HT-29 (cell line): ENCODE measurements at regions not wholly inside any gene's neighbourhood (a gene's known extent, or its start where the extent isn't known, plus 50 kb on each side); places are given as distances from the start of the nearest gene placed in this dataset.
A peak's percentile ranks its signal among the peaks of the same experiment; 100 is the strongest.
"Not testable (repeated sequence)": the region's sequence is repeated elsewhere in the genome, so short reads cannot be mapped to it uniquely, and the experiment has no call there.

Experiments
- DNase-seq: peaks from one replicate; pipeline ENCODE4 v3.0.0-alpha.2; 2015; ENCODE audit warnings: low spot score

DNA sequence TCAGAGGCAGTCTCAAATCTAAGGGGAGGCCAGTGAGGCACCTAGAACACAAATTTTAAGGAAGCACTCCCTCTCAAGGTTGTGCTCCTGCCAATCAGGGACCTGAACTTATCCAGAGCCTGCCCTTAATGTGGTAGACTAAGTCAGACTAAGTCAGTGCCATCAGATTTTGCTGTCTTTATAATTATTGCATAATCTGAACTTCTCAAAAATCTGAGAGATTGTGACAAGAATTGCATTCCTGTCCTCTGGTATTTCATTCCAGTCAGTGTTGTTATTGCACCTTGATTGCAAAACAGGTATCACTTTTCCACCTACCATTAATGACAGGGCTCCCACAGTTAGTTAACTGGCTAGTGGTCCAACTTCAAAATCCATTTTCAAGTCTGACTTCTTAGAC lies 197.1 kb upstream of the HCN1 start:
- no peak for DNase-seq

DNA sequence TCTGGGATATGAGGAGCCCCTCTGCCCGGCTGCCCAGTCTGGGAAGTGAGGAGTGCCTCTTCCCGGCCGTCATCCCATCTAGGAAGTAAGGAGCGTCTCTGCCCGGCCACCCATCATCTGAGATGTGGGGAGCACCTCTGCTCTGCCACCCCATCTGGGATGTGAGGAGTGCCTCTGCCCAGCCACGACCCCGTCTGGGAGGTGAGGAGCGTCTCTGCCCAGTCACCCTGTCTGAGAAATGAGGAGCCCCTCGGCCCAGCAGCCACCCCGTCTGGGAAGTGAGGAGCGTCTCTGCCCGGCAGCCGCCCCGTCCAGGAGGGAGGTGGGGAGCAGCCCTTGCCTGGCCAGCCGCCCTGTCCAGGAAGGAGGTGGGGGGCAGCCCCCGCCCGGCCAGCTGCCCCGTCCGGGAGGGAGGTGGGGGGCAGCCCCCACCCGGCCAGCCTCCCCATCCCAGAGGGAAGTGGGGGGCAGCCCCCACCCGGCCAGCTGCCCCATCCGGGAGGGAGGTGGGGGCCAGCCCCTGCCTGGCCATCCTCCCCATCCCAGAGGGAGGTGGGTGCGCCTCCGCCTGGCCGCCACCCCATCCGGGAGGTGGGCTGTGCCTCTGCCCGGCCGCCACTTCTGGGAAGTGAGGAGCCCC lies 194.4 kb upstream of the HCN1 start:
- not testable (repeated sequence) for DNase-seq

DNA sequence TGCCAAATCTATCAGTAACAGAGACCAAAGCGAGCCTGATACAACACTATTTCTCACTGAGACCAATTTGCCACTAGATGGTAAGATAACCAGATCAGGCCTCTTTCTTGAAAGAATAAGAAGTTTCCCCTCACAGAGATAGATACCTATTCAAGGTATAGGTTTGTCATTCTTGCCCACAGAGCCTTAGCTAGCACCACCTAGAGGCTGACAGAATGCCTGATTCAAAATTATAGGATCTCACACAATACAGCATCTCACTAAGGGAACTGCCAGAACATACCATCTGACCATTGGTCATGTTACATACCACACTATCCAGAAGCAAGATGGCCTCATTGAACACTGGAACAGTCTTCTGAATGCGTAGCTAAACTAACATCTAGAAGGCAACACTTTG lies 166.6 kb upstream of the HCN1 start:
- peak; percentile 6 for DNase-seq

DNA sequence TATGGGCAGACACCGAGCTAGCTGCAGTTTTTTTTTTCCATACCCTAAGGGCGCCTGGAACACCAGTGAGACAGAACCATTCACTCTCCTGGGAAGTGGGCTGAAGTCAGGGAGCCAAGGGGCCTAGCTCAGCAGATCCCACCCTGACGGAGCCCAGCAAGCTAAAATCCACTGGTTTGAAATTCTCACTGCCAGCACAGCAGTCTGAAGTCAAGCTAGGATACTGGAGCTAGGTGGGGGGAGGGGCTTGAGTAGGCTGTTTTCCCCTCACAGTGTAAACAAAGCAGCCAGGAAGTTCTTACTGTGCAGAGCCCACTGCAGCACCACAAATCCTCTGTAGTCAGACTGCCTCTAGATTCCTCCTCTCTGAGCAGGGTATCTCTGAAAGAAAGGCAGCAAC lies 151.7 kb upstream of the HCN1 start:
- DNase-seq, result no peak

DNA sequence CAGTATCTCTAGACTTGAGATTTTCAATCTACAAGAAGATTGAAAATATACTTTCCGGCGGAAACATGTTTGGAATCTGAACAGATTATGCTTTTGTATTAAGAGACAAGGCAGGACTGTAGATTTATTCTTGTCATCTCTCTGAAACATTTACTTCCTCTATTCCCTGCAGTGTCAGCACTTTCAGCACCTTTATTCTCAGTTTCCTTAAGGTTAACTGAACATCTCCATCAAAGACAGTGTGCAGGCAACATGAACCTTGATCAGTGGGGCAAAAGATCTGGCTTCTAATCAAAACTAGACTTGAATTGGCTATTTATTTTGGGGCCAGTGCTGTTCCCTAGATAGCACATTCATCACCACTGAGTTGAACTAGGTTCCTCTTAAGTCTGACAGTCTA lies 129.9 kb upstream of the HCN1 start:
- DNase-seq, result no peak

DNA sequence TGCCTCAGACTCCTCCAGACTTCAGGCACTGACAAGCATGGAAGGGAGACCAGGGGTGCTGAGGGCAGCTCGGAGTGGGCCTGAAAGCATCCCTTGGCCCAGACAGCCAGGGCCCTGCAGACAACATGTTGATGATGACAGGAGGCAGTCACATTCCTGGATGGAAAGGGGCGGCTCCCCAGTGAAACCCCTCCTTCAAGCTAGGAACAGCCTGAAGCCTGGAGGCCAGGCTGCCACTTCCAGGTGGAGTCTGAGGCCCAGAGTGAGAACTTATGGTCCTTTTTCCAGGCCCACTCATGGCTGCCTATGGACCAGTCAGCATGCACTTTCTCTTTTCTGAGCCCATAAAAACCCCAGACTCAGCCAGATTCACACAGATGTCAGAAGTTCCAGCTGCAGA lies 104.2 kb upstream of the HCN1 start:
- no peak for DNase-seq

DNA sequence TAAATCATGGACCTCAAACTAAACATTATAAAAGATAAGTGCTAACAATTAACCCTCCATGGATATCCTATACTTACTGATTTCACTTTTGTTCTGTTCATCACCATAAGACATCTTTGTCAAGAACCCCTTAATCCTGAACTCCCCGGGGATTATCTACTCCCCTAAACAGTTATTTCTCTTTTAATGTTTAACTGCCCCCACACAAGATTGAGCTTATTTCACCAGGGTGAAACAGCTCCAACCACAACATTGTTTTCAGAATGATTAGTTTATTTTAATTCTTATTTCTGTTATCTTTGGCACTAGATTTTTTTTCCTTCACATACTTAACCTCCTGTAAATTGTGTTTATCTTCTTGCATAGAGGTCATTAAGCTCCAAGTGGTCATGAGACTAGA lies 103.2 kb upstream of the HCN1 start:
- DNase-seq, result no peak

DNA sequence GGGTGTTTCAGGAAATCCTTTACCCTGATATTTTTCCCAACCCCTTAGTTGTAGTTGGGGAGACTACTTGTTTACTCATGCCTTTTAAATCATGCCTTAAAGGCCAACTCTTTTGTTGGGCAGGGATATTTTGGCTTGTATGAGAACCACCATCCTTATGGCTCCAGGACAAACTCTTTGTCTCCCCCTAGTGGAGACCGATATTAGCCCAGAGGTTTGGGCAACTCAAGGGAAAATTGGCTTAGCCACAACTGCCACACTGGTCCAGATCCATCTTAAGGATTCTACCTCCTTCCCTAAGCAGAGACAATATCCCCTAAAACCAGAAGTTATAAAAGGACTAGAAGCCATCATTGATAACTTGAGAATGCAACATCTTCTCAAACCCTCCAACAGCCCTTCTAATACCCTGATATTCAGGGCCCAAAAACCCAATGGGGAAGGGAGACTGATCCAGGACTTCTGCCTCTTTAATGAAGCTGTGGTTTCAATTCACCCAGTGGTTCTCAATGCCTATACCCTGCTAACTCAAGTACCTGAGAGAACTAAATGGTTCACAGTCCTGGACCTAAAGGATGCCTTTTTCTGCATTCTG lies 100.9 kb upstream of the HCN1 start:
- peak; percentile 56 for DNase-seq

DNA sequence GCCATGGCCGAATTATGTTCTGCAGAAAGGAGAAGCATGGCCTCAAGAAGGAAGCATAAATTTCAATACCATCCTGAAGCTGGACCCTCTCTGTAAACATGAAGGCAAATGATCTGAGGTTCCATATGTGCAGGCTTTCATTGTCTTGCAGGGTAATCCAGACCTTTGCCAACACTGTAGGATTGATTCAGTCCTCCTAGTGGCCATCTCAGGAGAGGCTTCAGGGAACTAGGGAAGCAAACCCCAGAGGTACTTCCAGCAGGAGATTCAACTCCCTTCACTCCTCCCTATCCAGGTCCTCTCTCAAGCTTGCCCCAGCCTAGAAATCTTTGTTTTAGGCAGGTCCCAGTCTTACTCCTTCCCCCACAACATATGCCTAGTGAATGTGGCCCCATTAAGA lies 99.3 kb upstream of the HCN1 start:
- DNase-seq, result peak; percentile 34

DNA sequence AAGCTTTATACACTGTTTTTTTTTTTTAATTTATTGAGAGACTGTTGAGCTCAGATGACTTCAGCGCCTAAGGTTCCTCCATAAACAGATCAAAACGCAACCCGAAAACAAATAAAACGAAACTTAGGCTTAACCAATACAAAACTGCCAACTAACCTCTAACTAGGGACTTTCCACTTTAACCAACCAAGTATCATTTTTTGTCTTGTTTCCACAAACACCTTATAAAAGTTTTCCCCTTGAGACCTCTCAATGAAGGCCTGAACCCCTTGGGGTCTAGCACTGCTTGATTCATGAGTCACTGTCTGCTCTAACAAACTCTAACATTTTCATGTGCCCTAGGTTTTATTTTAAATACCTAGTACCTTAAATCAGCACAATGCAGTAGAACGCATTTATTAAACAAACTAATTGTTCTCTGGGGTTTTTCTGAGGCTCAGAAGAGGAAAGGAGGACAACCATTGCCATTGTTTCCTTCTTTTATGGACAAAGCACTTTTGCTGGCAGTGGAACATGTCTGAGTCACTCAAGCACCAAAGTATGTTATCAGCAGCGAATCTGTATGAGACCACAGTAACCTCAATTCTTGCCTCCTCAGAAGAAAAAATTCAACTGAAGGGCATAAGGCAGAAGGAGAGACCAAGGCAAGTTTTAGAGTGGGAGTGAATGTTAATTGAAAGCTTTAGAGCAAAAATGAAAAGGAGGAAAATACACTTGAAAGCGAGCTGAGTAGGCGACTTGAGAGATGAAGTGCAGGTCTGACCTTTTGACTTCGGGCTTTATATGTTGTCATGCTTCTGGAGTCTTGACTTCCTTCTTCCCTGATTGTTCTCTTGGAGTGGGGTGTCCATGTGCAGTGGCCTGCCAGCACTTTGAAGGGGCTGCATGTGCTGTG lies 97.7 kb upstream of the HCN1 start:
- DNase-seq, result no peak

DNA sequence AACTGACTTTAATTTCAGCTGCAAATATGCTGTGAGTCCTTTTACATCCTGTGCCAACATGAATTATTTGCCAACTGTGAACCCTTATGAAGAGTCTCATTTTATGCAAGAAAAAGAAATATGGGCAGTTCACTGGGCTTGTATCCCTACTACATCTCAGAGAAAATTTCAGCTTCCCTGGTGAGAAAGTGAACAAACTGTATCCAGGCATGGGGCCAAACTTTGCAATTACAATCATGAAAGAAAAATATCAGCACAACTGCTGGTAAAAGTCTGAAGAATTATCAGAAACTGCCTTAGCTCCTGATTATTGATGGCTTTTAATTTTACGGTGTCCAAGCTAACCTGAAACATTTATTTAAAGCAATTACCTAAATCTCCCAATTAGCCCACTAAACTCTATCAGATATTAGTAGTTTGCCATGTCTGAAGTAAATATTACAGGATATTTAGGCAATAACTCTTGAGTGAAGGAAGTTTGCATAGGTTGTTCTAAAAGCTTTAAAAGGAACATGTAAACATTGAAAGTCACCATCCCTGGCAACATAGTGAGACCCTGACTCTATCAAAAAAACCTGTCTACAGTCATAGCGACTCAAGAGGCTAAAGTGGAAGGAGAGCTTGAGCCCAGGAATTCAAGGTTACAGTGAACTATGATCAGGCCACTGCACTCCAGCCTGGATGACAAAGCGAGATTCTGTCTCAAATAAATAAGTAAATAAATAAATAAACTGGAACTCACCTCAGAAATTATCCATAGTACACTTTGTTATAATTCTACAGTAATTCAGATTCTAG lies 83.9 kb upstream of the HCN1 start:
- no peak for DNase-seq

DNA sequence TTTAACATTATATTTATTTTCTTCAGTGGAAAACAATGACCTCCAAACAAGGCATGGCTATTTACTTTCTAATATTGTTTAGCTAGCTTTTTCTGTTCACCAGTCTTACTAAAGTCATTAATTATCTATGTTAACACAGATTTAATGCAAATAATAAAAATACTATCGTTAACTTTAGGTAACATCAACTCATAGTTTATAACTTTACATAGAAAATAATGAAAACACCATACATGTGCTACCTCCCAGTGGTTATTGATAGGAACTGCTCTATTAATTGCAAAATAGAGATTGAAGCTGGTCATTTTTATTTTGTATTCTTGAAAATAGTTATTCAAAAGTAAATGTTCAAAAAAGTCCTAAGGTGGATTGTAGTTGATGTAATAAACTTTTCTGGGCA lies 78.3 kb upstream of the HCN1 start:
- DNase-seq, result peak; percentile 39

DNA sequence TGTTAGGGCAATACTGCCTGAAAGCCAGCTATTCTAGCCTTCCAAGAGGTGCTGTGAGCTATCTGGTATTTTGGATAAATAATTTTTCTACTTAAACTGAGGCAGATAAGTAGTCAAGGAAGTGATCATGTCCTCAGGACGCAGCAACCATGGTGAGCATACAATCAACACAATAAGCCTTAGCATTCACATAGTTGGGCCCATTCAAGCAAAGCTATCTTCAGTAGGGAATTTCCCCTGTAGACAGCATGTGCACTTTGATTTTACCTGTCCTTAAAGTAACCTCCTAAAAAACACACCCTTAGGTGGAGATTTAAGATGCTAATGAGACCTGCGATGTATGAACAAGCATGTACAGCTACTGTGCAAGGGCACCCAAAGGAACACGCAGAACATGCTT lies 76.2 kb upstream of the HCN1 start:
- DNase-seq, result no peak

DNA sequence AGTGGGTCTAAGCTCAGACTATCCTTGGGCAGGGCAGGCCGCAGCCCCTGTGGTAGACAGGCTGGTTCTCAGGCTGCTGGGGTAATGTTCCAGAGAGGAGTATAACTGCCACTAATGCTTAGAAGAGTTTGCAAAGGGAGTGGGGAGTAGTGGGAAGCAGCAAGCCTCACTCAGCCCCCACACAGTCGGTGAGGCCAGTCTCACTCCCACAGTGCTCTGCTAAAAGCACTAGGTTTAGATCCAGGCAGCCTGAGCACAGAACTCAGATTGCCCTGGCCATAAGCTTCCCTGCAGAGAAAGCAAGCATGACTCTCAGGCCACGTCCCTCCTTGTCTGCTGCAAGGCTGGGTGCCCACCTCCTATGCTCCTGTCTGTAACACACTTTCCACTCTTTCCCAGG lies 69.4 kb upstream of the HCN1 start:
- no peak for DNase-seq

DNA sequence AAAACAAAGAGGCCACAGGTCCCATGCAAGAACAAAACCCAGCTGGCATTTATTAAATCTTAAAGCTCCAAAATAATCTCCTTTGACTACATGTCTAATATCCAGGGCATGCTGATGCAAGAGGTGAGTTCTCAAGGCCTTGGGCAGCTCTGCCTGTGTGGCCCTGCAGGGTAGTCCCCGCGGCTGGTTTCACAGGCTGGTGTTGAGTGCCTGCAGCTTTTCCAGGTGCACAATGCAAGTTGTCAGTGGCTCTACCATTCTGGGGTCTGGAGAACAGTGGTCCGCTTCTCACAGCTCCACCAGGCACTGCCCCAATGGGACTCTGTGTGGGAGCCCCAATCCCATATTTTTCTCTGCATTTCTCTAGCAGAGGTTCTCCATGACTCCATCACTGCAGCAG lies 54.4 kb upstream of the HCN1 start:
- DNase-seq, result no peak

DNA sequence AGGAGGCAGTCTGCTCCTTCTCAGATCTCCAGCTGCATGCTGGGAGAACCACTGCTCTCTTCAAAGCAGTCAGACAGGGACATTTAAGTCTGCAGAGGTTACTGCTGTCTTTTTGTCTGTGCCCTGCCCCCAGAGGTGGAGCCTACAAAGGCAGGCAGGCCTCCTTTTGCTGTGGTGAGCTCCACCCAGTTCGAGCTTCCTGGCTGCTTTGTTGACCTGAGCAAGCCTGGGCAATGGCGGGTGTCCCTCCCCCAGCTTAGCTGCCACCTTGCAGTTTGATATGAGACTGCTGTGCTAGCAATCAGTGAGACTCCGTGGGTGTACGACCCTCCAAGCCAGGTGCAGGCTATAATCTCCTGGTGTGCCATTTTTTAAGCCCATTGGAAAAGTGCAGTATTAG lies 52.3 kb upstream of the HCN1 start:
- peak; percentile 41 for DNase-seq
